ENCODE measurements at regions not wholly inside any gene's neighbourhood (a gene's known extent, or its start where the extent isn't known, plus 50 kb on each side); places are given as distances from the start of the nearest gene placed in this dataset.

- Histone ChIP-seq H3K27ac (no peak overlapping the region), H3K36me3 (no peaks in the 10 kb centered on the region), H3K27me3 (no peaks in the 10 kb centered on the region), H3K9me3 (no peaks in the 10 kb centered on the region), H3K4me3 (no peak overlapping the region), H3K4me1 (no peaks in the 10 kb centered on the region)
- DNase-seq (no peak), ATAC-seq (no peak)
- intact Hi-C loops (cut with DNase I) = no loop called here
- TF ChIP-seq CTCF (IDR thresholded peaks at IDR 0.05) = no peak
Observed at GRCh38 chr14:62079038-62079437, 316.8 kb downstream of the SNAPC1 start.

GRCh38 chr14:62081012-62081612 lies 318.9 kb downstream of the SNAPC1 start:
- no peaks in the 10 kb centered on the region for H3K9me3 ChIP-seq
- no peaks in the 10 kb centered on the region for H3K27me3 ChIP-seq
- H3K4me1 ChIP-seq = no peaks in the 10 kb centered on the region
- no peak for DNase-seq
- ATAC-seq = no peak
- no peak for TF ChIP-seq CTCF (IDR thresholded peaks at IDR 0.05)
- no peak overlapping the region for H3K4me3 ChIP-seq
- intact Hi-C loops (cut with DNase I) = no loop called here
- no peak overlapping the region for H3K27ac ChIP-seq
- H3K36me3 ChIP-seq = no peaks in the 10 kb centered on the region

GRCh38 chr14:62081951-62082350 lies 319.7 kb downstream of the SNAPC1 start:
- H3K9me3 ChIP-seq = no peaks in the 10 kb centered on the region

GRCh38 chr14:62082779-62083178 lies 320.6 kb downstream of the SNAPC1 start:
- Histone ChIP-seq H3K27ac (no peak overlapping the region), H3K36me3 (no peaks in the 10 kb centered on the region), H3K4me3 (no peak overlapping the region), H3K9me3 (no peaks in the 10 kb centered on the region), H3K27me3 (no peaks in the 10 kb centered on the region), H3K4me1 (no peaks in the 10 kb centered on the region)
- intact Hi-C loops (cut with DNase I) = no loop called here
- no peak for DNase-seq
- TF ChIP-seq CTCF (IDR thresholded peaks at IDR 0.05) = no peak
- no peak for ATAC-seq

More at GRCh38 chr14:62081951-62082350, 319.7 kb downstream of the SNAPC1 start:
- intact Hi-C loops (cut with DNase I) = no loop called here
- DNase-seq (no peak), ATAC-seq (no peak)
- no peak for TF ChIP-seq CTCF (IDR thresholded peaks at IDR 0.05)
- Histone ChIP-seq H3K27ac (no peak overlapping the region), H3K4me3 (no peak overlapping the region), H3K27me3 (no peaks in the 10 kb centered on the region), H3K4me1 (no peaks in the 10 kb centered on the region), H3K36me3 (no peaks in the 10 kb centered on the region)

DNA sequence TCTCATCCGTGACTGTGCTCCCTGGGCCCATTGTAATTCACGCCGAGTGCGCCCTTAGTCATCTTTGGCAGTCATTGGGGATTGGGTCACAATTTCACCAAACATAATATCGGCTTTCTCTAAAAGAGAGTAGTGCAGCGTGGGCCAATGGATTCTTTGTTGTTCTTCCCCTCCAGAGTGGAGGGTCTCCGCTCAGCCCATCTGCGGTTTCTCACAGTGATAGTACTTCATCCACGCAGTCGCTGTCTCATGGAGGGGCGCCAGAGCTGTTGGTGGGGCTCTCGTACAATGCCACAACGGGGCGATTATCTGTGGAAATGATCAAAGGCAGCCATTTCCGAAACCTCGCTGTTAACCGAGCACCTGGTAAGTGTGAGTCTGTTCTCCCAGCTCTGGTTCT lies 321.8 kb downstream of the SNAPC1 start:
- H3K36me3 ChIP-seq = no peaks in the 10 kb centered on the region
- no peak for TF ChIP-seq CTCF (IDR thresholded peaks at IDR 0.05)
- DNase-seq (no peak), ATAC-seq (no peak)
- H3K4me1 ChIP-seq = no peaks in the 10 kb centered on the region
- H3K9me3 ChIP-seq = no peaks in the 10 kb centered on the region
- H3K27me3 ChIP-seq = no peaks in the 10 kb centered on the region
- H3K27ac ChIP-seq = no peak overlapping the region
- H3K4me3 ChIP-seq = no peak overlapping the region
- intact Hi-C loops (cut with DNase I) = no loop called here

GRCh38 chr14:62087191-62087590 lies 325.0 kb downstream of the SNAPC1 start:
- DNase-seq (no peak), ATAC-seq (no peak)
- no peak for TF ChIP-seq CTCF (IDR thresholded peaks at IDR 0.05)
- Histone ChIP-seq H3K27me3 (no peaks in the 10 kb centered on the region), H3K4me1 (no peaks in the 10 kb centered on the region), H3K4me3 (no peak overlapping the region), H3K36me3 (no peaks in the 10 kb centered on the region), H3K9me3 (no peaks in the 10 kb centered on the region), H3K27ac (no peak overlapping the region)
- intact Hi-C loops (cut with DNase I) = no loop called here

Data from upper lobe of right lung (tissue), 1 donor.